ENCODE measurements at regions not wholly inside any gene's neighbourhood (a gene's known extent, or its start where the extent isn't known, plus 50 kb on each side); places are given as distances from the start of the nearest gene placed in this dataset.
A peak's percentile ranks its signal among the peaks of the same experiment; 100 is the strongest.

DNA sequence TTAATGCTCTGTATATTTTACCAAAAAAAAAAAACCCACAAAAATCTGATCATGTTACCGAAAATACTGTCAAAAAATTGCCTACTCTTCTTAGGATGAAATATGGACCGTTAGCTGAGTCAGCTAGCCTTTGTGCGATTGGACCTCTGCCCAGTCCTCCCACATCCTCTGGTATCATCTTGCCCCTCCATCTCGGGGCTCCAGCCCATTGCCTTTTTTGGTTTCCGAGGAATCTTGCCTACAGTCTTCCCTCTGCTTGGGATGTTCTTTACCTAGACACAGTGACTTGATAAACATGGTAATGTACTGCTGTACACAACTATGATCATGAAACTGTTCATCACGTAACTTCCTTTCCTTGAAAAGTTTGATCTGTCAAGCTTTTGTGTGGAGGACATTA lies 371.4 kb downstream of the SV2B start:
- FAIRE-seq: no peak
- peak; percentile 61 for DNase-seq (ENCODE audit: low spot score)

DNA sequence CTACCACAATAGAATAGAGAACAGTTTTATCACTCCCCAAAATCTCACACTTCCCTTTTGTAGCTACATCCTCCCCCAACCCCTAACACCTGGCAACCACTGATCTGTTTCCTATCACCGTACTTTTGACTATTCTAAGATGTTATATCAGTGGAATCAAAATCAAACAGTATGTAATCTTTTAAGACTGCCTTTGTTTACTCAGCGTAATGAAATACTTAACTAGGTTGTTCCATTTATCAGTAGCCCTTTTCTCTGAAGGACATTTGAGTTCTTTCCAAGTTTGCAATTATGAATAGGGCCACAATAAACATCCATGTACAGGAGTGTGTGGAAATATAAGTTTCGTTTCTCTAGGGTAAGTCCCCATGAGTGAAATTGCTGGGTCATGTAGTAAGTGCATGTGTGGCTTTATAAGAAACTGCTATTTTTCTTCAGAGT lies 372.3 kb downstream of the SV2B start:
- no peak for FAIRE-seq
- DNase-seq (ENCODE audit: low spot score): no peak

DNA sequence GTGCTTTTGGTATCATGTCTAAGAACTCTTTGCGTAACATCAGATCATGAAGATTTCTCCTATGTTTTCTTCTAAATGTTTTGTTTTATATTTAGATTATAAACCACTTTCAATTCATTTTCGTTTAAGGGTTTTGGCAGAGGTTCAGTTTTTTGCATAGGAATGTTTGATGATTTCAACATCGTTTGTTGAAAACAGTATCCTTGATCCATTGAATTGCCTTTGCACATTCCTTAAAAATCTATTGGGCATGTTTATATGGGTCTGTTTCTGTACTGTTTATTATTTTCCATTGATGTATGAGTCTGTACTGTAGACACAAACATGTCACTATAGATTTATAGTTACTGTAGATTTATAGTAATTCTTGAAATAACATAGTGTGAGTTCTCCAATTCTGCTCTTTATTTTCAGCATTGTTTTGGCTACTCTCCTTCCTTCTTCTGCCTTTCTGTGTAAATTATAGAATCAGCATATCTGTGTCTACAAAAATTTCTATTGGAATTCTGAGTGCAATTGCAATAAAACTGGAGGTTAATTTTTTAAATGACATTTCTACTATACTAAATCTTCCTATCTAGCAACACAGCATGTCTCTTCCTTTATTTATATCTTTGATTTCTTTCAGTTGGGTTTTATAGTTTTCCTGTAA lies 374.0 kb downstream of the SV2B start:
- DNase-seq (ENCODE audit: low spot score): no peak
- FAIRE-seq: no peak

DNA sequence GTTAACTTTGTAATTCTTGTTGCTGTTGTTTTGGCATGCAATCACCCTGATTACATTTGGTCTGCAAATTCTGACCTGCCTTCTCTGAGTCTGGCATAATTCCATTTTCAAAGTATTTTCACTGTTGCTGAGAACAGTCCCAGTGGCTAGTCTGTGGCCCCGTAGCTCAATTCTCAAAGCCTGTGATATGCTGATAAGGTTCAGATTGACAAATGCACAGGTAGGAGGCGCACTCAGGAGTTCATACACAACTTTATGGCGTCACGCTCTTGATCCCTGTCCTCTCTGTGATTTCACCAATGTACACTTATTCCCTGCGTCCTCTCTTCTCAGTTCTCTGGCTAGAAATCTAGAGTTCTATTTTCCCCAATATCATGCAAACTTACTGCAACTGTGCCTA lies 376.6 kb upstream of the SLCO3A1 start:
- no peak for FAIRE-seq
- no peak for DNase-seq (ENCODE audit: low spot score)

DNA sequence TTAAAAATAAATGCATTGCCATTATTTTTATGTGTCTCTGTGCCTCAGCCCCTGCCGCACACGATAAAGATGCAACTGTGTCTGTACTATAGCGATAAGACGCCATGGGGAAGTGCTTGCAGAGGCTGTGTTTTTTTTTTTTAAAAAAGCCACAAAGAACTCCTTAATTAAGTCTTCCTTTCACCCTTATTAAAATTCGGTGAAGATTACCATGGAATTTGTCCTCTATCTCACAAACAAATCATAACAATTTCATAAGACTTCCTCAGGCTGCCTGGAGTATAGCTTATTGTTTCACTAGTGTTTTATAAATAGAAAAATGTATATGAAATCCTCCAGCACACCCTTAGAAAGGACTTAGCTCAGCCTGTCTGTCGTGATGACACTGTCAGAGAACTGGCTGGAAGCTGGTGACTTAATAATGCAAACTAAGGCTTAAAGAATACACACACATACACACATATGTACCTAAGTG lies 374.8 kb upstream of the SLCO3A1 start:
- DNase-seq (ENCODE audit: low spot score) (no peak), FAIRE-seq (no peak)

DNA sequence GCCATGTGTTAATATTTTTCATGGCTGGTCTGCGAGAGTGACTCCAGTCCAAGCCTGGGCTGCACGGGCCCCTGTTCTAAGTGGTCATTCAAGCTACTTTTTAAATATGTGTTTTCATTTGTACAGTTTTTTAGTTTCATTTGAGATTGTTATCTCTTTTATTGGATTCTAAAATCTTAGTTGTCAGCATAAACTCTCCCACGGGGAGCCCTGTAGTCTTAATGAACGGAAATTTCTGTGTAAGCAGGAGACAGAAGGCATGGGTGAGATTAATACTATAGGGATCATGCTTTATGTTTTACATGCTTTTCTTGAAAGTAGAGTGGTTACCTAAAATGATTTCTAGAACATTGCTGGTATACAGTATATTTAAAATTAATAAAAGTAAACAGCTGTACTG lies 373.1 kb upstream of the SLCO3A1 start:
- DNase-seq (ENCODE audit: low spot score): no peak
- no peak for FAIRE-seq

DNA sequence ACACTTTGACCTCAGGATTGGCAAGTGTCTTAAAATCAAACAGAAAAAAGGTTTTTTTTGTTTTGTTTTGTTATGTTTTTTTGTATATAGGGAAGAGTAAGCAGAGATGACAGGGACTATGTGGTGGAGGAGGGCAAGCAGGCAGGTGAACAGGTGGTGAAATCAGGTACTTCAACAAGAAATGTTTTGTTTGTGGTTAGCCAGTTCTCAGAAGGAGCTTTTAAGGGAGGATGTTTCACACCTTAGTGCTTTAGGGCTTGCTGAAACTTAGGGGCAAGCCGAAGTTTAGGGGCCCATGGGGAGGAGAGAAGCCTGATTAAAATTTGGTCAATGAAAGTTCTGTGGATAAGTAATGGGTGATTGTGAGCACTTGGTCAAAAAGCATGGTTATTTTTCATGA lies 370.7 kb upstream of the SLCO3A1 start:
- no peak for FAIRE-seq
- no peak for DNase-seq (ENCODE audit: low spot score)

DNA sequence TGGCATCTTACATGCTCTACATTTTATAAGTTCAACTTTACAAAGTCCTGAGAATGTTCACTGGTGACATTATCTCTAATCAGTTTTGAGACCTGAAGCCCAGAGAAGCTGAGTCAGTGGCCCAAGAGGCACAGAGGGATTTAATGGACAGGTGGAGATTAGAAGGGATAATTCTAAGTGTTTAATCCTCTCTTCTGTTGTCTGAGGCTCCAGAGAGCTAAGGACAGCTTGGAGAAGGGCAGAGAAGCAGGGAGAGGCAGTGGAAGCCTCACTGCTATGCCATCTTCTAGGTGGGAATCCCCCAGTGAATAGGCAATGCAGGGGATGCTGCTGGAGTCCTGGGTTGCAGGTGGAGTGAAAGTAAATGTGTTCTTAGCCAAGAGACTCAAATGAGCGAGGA lies 369.4 kb upstream of the SLCO3A1 start:
- DNase-seq (ENCODE audit: low spot score) (no peak), FAIRE-seq (no peak)

DNA sequence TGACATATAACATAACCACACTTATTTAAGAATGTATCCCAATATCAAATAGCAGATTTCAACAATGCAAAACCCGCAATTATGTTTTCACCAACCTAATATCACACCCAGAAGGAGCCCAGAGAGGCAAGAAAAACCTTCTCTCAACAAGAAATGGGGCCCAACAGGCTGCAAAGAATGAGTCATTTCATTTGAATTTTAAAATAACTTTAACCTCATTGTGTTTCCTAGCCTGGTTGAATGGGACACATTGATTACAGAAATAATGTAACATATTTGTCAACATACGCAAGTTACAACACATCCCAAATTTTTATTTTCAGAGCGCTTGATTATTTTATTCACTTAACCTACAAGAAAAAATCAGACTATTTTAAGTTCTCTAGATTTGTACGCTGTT lies 365.1 kb upstream of the SLCO3A1 start:
- FAIRE-seq: no peak

DNA sequence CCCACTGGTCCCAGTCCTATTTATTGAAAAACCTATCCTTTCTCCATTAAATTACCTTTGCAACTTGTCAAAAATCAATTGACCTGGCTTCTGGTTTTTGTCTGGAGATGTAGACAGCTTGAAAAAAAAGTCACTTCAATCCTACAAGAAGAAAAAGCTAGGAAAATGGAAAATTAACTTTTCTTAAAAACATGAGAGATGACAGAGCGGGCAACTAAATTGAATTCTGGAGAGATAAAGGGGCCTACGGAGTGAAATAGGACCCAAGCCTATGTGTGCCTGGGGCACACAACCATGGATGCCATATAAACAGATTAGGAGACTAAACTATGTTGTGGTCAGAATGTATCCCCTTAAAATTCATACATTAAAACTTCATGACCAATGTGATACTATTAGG lies 363.3 kb upstream of the SLCO3A1 start:
- no peak for FAIRE-seq
- DNase-seq (ENCODE audit: low spot score): no peak

More for the DNA sequence above, 365.1 kb upstream of the SLCO3A1 start:
- no peak for DNase-seq (ENCODE audit: low spot score)

DNA sequence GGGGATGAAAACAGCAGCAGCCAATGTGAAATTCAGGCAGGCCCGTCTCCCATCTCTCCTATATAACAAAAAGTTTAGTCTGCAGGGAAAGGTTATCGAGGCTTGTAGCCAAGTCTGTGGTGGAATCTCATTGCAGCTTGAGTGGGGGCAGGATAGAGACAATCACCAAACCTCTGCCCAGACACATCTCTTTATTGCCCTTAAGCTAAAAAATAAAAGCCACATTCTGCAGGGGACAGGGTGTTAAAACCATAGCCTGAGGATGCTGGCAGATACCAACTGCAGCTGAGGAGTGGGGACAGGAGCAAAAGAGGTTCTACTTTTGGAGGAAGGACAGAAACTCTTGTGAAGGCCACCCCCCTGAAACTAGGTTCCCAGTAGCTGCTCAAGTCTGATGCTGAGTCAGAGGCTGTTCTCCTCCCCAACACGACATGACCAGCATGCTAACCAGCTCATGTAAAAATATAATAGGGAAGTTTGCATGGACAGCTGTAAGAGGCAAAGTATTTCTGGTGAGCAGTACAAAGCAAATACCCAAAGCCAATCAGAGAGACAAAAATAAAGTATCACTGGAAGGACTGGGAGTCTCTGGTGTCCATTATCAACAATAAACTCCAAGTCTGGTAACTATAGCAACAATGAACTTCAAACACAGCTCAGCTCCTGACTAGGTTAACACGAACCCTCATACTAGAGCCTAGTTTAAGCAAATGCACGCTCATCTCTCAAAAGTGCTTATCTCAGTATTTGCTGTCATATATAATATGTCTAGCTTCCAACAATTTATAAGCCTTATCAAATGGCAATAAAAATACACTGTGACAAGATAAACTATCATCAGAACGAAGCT lies 362.2 kb upstream of the SLCO3A1 start:
- peak; percentile 17 for DNase-seq (ENCODE audit: low spot score)
- FAIRE-seq: no peak

DNA sequence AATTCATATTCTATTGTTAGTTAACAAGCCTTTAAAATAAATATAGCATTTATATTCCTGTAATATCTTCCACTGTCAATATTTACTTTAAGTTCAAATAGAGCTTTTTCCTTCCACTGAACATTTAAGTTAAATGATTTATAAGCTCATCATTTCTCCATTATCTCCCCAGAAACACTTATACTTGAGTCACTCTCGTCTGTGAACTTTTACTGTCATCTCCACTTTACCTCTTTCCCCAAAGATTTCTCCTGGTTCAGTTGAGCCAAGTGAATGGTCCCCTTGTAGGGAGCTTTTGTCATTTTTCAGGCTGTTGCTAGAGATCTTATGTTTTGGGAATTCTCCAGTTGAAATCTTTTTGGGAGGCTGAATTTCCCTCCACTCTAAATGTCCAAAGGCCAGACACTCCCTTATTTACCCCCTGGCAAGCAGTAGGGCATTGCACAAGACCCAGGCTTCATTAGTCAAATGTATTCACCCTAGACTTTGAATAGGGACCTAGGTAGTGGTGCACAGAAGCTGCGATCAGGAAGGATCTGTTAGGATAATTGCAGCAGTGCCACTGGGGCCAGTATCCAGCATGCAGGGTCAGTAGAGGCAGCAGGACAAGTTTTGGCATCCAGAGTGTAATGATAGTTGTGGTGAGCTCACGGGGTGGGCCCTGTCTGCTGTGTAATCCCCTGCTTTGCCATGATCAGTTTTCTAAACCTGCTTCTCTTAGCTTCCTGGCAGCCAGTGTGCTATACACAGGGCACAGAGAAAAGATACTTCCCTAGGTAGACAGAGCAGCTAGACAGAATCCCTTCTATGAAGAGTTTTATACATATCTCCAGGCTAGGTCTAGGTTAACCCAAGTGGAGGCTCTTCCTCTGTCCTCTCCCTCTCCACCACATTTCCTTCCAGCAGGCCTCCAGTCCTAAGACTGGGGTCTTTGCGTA lies 356.5 kb upstream of the SLCO3A1 start:
- DNase-seq (ENCODE audit: low spot score): no peak

DNA sequence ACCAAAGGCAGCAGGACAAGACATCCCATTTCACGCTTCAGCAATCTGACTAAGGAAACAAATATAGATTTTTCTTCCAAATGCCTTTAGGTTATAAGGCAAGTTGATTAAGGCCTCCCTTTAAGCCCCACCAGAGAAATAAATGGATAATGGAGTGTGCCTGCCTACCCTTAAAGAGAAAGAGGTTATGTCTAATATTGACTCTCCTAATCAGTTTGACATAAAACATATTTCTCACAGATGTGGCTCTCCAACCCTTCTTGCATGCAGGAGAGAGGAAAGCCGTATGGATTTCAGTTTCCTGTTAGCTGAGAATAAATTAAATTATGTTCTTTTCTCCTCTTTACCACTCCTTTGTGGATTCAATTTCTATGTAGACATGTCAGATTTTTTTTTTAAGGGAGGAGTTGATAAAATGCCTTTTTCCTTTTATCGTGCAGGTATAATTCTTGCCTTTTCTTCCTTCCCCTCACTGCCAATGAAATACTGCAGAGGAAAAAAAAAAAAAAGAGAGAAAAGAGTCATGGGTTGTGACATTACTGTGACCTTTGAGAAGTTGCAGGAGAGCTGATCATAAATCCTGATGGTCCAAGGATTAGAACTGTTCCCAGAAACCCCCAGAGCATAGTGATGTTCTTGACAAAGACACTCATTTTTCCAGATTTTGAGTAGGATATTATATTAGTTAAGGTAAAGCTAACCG lies 355.3 kb upstream of the SLCO3A1 start:
- no peak for DNase-seq (ENCODE audit: low spot score)
- no peak for FAIRE-seq

More for the DNA sequence above, 356.5 kb upstream of the SLCO3A1 start:
- FAIRE-seq: no peak

DNA sequence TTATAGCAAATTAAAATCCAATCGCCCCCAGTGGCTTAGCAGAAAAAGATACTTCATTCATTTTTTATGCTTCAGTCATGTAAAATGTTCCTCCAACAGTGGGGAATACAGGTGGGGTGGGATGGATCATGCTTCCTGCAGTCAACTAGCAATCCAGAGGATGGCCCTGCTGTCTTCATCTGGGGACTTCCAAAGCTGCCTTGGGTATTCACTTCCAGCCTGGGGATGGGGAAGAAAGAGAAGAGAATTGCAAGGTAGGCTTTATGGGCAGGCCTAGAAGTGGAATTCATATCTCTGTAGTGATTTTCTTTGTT lies 354.8 kb upstream of the SLCO3A1 start:
- no peak for DNase-seq (ENCODE audit: low spot score)
- FAIRE-seq: no peak

DNA sequence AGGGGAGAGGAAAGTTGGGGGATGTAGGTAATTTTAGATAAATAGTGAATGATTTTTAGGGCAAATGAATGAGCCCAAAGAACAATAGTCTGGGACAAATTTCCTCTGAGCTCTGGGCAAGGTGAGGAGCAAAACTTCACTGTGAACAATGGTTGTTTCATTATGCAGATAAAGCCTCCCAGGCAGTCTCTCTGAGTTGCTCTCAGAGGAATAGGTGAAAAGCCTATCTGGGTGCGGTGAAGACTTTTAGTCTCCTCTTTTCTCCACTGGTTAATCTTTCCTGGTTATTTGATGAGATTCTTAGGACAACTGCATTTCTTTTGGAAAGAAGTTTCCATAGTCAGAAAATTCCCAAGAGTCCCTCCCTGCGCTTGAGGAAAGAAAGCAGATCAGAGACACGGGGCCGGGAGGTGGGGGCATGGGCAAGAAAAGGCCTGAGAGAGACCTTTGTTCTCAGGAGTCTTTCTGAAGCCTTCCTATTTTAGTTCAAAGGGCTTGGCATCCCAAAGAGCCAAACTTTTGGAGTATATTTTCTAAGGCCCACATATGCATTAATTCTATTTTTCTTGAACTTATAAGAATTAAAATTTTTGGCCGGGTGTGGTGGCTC lies 353.6 kb upstream of the SLCO3A1 start:
- FAIRE-seq: no peak

DNA sequence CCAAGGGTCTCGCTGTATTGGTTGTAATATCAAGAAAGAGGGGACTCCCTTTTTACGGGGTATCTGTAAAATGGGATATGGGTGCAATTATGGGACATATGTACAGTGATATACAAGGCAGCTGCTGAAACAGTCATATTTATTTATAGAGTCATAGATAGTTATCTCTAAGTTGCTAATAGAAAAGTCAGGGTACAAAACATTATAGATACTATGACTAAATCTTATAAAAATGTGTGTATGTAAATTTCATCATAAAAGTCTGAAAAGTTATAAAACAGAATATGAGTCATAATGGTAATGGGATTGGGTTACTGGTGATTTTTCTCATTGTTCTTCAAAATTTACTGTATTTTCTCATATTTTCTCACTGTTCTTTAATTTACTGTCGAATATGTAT lies 344.9 kb upstream of the SLCO3A1 start:
- FAIRE-seq: no peak
- DNase-seq (ENCODE audit: low spot score): no peak

More for the DNA sequence above, 353.6 kb upstream of the SLCO3A1 start:
- no peak for DNase-seq (ENCODE audit: low spot score)

DNA sequence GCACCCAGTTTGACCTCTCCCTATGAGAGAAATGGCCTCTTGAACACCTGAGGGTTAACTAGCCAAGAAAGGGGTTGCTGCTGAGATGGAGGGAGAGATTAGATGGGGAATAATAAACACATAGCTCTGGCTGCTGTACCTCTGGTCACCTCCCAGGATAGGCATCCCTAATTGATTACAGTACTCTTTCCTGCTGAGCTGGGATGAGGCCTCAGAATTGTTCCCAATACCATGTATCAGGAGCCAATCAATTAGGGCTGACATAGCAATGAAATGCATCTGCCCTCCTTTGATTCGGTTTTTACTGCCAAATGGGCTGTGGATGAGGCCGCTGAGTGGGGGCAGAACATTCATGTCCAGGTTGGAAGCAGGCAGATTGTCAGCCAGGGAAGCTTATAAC lies 339.4 kb upstream of the SLCO3A1 start:
- FAIRE-seq (no peak), DNase-seq (ENCODE audit: low spot score) (no peak)

DNA sequence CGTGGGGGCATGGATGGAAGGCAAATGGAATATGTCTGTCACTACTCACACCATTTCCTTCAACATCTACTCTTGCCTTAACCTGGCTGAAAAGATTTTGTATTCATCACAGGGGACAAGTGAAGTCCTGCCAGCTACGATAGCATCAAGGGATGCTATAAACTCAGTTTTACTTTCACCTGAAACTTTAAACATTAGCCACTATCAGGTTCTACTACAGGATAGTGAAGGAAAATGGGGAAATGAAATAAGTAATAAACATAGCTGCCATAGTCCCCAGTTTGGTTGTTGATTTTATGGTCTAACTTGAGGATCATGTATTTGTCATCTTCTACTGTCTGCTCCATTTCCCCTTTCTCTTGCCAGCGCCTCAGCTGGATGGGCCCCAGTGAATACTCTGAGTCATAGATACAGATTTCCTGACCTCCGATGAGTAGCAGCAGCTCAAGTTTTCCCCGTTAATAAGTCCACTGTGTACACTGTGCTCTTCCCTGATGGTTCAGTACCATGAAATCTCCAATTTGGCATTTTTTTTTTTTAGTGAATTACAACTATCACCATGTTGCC lies 338.2 kb upstream of the SLCO3A1 start:
- FAIRE-seq (peak; percentile 13), DNase-seq (ENCODE audit: low spot score) (peak; percentile 74)

DNA sequence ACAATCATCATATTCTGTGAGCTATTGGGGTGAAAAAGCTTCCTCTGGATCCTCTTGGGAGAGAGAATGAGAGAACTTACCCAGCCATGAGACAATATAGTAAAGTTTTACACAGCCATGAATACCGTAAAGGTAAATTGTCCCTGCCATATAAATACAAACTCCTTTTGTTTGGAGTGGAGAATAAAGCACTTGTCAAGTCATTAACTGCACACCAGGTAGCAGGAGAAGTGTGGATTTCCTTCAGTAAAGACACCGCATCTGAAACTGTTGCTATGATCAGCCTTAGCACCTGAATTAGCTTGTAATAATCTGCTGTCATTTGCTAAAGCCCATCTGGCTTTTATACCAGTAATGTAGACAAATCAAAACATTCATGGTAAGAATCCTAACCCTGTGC lies 336.6 kb upstream of the SLCO3A1 start:
- DNase-seq (ENCODE audit: low spot score) (no peak), FAIRE-seq (no peak)

DNA sequence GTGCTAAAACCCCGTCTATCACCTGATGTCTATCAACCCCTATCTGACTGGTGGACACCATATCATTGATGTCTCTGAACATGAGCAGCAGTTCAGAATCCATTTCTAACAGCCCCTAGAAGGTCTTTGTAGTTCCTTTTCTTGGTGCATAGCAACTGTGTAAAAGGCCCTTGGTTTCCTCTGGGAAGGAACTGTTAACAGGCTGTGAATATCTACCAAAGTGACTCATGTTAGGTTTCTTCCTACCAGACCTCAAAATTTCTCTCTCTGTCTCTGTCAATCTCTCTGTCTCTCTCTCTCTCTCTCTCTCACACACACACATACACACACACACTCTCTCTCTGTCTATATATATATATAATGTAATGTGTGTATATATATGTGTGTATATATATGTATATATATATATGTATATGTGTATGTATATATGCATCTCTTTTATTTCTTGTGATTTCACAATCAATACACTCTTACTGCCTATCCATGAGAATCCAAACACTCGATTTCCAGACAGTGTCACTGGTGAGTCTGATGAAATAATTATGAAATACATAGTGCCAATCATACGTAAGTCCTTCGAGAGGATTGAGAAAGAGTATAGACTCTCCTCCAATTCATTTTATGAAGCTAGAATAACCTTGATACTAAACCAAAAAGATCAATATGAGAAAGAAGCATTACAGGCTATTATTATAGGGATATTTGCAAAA lies 335.9 kb upstream of the SLCO3A1 start:
- DNase-seq (ENCODE audit: low spot score) (no peak), FAIRE-seq (no peak)

Measured in urothelium cell line (cell line).